Hepatocyte (in vitro differentiated cells): ENCODE measurements at regions not wholly inside any gene's neighbourhood (a gene's known extent, or its start where the extent isn't known, plus 50 kb on each side); places are given as distances from the start of the nearest gene placed in this dataset.

Source experiments
- DNase-seq: peaks from one replicate; pipeline ENCODE4 v3.0.0-alpha.2; 2016; ENCODE audit warnings: low spot score
- H2AFZ ChIP-seq: fragments of 200-600 bp; sonication (generic); 2 replicates; pipeline ENCODE4 v1.6.0; 2016; ENCODE audit warnings: antibody characterized with exemption, mild to moderate bottlenecking
- H3K27ac ChIP-seq: fragments of 200-600 bp; sonication (generic); 2 replicates; pipeline ENCODE4 v1.5.1; 2016; ENCODE audit warnings: mild to moderate bottlenecking
- H3K27me3 ChIP-seq: fragments of 200-600 bp; sonication (generic); 2 replicates; pipeline ENCODE4 v1.6.1; 2016
- H3K36me3 ChIP-seq: fragments of 200-600 bp; sonication (generic); replicated peaks from 2 replicates; pipeline ENCODE4 v1.5.1; 2016; ENCODE audit warnings: low read depth; ENCODE audit not compliant: insufficient read depth
- H3K4me1 ChIP-seq: fragments of 200-600 bp; sonication (generic); 2 replicates; pipeline ENCODE4 v1.5.1; 2016; ENCODE audit warnings: mild to moderate bottlenecking, moderate library complexity; ENCODE audit not compliant: insufficient read depth
- H3K4me2 ChIP-seq: fragments of 200-600 bp; sonication (generic); 2 replicates; pipeline ENCODE4 v1.6.0; 2016
- H3K4me3 ChIP-seq: fragments of 200-600 bp; sonication (generic); 2 replicates; pipeline ENCODE4 v1.5.1; 2016; ENCODE audit warnings: mild to moderate bottlenecking
- H3K79me2 ChIP-seq: fragments of 200-600 bp; sonication (generic); 2 replicates; pipeline ENCODE4 v1.6.0; 2017; ENCODE audit warnings: mild to moderate bottlenecking
- H3K9me2 ChIP-seq: fragments of 200-600 bp; sonication (generic); replicated peaks from 2 replicates; pipeline ENCODE4 v1.6.0; 2017; ENCODE audit warnings: mild to moderate bottlenecking; ENCODE audit not compliant: insufficient read depth
- H3K9me3 ChIP-seq: fragments of 200-600 bp; sonication (generic); 2 replicates; pipeline ENCODE4 v1.5.1; 2016; ENCODE audit warnings: low read depth, mild to moderate bottlenecking
- H4K20me1 ChIP-seq: fragments of 200-600 bp; sonication (generic); 2 replicates; pipeline ENCODE4 v1.6.0; 2016; ENCODE audit warnings: mild to moderate bottlenecking; ENCODE audit not compliant: insufficient read depth, poor library complexity, severe bottlenecking
- EZH2 ChIP-seq: fragments of 200-600 bp; sonication (generic); IDR thresholded peaks from 2 replicates; pipeline ENCODE4 v1.6.1; 2016; ENCODE audit warnings: antibody characterized with exemption, mild to moderate bottlenecking, borderline replicate concordance
- EZH2phosphoT487 ChIP-seq: fragments of 200-600 bp; sonication (generic); IDR thresholded peaks from one replicate; pipeline ENCODE4 v1.6.1; 2018; ENCODE audit warnings: antibody characterized with exemption, mild to moderate bottlenecking, low read depth, moderate library complexity; ENCODE audit not compliant: unreplicated experiment, severe bottlenecking
- WGBS: methylation state at CpG from one replicate; pipeline ENCODE4 v1.1.6; 2016; ENCODE audit warnings: low lambda C conversion rate; ENCODE audit errors: missing lambda C conversion rate; 5-methylcytosine and 5-hydroxymethylcytosine counted together
- TF ChIP-seq, protein P1 (sequence below): fragments of 200-600 bp; sonication (generic); IDR thresholded peaks from 2 replicates; pipeline ENCODE4 v1.5.1; 2016; ENCODE audit warnings: antibody characterized with exemption, mild to moderate bottlenecking; ENCODE audit not compliant: poor library complexity

DNA sequence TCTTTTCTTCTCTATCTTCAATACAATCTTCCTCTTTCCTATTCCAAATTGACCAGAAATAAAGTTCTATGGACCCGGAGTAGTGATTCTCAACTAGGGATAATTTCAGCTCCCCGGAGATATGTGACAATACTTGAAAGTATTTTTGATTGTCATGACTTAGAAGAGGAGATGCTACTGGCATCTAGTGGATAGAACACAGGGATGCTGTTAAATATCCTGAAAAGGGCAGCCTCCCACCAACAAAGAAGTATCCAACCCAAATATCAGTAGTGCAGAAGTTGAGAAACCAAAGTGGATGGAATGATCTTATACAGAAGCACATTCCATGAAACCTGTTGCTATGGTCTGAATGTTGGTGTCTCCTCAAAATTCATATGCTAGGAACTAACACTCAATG is 65.7 kb upstream of the NDST3 start:
- Histone ChIP-seq H4K20me1 (no peaks in the 10 kb centered on the region), H3K4me3 (no peak overlapping the region), H2AFZ (no peak overlapping the region), H3K36me3 (no peaks in the 10 kb centered on the region), H3K79me2 (no peaks in the 10 kb centered on the region), H3K4me2 (no peak overlapping the region), H3K9me3 (no peaks in the 10 kb centered on the region), H3K27me3 (no peaks in the 10 kb centered on the region), H3K27ac (no peak overlapping the region), H3K9me2 (no peaks in the 10 kb centered on the region), H3K4me1 (no peaks in the 10 kb centered on the region)
- TF ChIP-seq, protein P1, sequence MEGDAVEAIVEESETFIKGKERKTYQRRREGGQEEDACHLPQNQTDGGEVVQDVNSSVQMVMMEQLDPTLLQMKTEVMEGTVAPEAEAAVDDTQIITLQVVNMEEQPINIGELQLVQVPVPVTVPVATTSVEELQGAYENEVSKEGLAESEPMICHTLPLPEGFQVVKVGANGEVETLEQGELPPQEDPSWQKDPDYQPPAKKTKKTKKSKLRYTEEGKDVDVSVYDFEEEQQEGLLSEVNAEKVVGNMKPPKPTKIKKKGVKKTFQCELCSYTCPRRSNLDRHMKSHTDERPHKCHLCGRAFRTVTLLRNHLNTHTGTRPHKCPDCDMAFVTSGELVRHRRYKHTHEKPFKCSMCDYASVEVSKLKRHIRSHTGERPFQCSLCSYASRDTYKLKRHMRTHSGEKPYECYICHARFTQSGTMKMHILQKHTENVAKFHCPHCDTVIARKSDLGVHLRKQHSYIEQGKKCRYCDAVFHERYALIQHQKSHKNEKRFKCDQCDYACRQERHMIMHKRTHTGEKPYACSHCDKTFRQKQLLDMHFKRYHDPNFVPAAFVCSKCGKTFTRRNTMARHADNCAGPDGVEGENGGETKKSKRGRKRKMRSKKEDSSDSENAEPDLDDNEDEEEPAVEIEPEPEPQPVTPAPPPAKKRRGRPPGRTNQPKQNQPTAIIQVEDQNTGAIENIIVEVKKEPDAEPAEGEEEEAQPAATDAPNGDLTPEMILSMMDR, result no peak
- TF ChIP-seq EZH2, result no peak
- TF ChIP-seq EZH2phosphoT487, result no peak
- DNase-seq, result no peak
- 89% methylated on average over 2 of the region's 2 CpGs for WGBS

DNA sequence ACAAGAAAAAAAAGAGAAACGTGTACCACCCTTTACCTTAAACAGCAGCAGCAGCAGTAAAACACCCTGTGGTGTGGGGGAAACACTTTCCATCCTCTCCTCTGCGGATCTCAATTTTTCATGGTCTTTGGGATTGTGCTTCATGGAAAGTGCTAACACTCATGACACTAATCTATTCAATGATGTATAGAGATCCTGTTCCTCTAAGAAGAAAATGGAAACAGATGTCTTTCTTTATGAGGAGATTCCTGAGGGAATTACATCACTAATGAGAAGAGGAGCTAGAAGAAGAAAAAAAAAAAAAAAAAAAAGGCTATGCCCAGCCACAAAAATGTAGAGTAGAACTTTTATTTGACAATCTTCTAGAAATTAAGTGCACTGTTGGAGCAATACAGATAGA is 62.9 kb upstream of the NDST3 start:
- Histone ChIP-seq H3K4me3 (no peak overlapping the region), H3K27me3 (no peaks in the 10 kb centered on the region), H3K4me2 (no peak overlapping the region), H2AFZ (no peak overlapping the region), H3K36me3 (no peaks in the 10 kb centered on the region), H3K4me1 (no peaks in the 10 kb centered on the region), H3K27ac (no peak overlapping the region), H3K9me2 (no peaks in the 10 kb centered on the region), H3K79me2 (no peaks in the 10 kb centered on the region), H4K20me1 (no peaks in the 10 kb centered on the region), H3K9me3 (no peaks in the 10 kb centered on the region)
- DNase-seq, result no peak
- WGBS, result 36% methylated on average over 2 of the region's 2 CpGs
- TF ChIP-seq EZH2phosphoT487, result no peak
- TF ChIP-seq, protein P1, result no peak
- no peak for TF ChIP-seq EZH2

GRCh38 chr4:117983541-117984365 is 50.5 kb upstream of the NDST3 start:
- Histone ChIP-seq H3K4me3 (no peak overlapping the region), H3K27me3 (no peaks in the 10 kb centered on the region), H3K36me3 (no peaks in the 10 kb centered on the region), H3K27ac (no peak overlapping the region), H3K4me1 (no peaks in the 10 kb centered on the region), H4K20me1 (no peaks in the 10 kb centered on the region), H3K9me3 (no peaks in the 10 kb centered on the region), H3K4me2 (no peak overlapping the region), H3K9me2 (no peaks in the 10 kb centered on the region), H2AFZ (no peak overlapping the region), H3K79me2 (no peaks in the 10 kb centered on the region)
- TF ChIP-seq EZH2 (no peak), EZH2phosphoT487 (no peak)
- TF ChIP-seq, protein P1, result no peak
- 83% methylated on average over 5 of the region's 5 CpGs for WGBS
- DNase-seq, result no peak

DNA sequence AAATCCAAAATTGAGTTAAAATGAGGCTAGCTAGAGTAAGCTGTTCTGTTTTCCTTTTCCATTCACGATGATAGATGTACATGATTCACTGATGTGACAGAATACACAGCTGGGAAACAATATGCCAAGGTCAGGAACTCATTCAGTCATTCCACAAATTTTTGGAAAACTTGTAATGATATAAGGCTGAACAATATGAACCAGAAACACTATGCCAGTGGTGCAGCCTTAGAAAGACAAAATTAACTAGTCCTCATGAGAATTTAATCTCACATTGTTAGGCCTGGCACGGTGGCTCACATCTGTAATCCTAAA is 50.0 kb upstream of the NDST3 start:
- Histone ChIP-seq H2AFZ (no peak overlapping the region), H3K4me2 (no peak overlapping the region), H3K36me3 (no peaks in the 10 kb centered on the region), H3K4me3 (no peak overlapping the region), H3K9me2 (no peaks in the 10 kb centered on the region), H3K9me3 (no peaks in the 10 kb centered on the region), H3K4me1 (no peaks in the 10 kb centered on the region), H3K79me2 (no peaks in the 10 kb centered on the region), H3K27me3 (no peaks in the 10 kb centered on the region), H4K20me1 (no peaks in the 10 kb centered on the region), H3K27ac (no peak overlapping the region)
- no peak for TF ChIP-seq EZH2
- no peak for TF ChIP-seq EZH2phosphoT487
- TF ChIP-seq, protein P1, result no peak
- no peak for DNase-seq
- 90% methylated on average over 2 of the region's 2 CpGs for WGBS
